Inferior parietal cortex (tissue), 1 donor: ENCODE measurements at regions not wholly inside any gene's neighbourhood (a gene's known extent, or its start where the extent isn't known, plus 50 kb on each side); places are given as distances from the start of the nearest gene placed in this dataset.
A peak's percentile ranks its signal among the peaks of the same experiment; 100 is the strongest.

ENCODE experiments used
- DNase-seq: peaks from one replicate; pipeline ENCODE4 v3.0.0-alpha.2; 2016; ENCODE audit errors: extremely low spot score

DNA sequence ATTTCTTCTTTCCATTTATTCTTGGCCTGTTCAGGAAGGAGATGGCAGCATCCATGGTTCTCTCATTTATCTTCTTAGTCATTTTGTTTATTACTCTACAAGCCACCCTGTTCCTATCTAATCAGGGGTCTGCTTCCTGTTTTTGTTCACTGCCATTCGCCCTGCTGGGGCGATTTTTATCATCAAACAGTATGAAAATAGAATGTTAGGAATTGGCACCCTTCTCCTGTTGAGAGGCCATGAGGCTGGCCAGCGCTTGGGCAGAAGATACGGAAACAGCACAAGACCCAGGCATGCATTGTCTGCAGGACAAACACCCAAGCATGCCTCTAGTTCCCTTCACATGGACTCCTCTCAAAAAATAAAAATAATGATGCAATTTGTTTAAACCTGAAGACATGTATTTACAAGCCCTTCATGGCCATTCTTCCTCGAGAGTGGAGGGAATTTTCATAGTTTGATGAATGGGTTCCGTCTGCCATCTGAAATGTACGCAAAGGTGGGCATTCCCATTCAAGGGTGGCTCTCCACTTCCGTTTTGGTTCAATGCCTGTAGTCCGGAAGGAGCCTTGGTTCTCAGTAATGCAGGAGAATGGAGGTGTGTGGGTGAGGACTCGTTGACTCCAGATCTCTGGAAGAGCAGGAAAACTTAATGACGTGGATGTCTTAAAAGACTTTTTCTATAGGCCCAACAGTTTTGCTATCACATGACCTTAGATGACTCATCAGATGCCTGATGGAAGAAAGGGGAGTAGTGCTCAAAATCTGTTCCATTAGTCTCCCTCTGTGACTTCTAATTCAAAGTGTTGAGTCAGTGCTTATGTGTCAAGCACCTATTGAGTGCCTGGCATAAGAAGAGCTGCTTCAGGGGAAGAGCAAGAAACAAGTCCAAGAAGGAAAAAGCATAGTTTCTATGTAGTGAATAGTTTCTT, 252.4 kb upstream of the TBX3 start:
- no peak for DNase-seq

DNA sequence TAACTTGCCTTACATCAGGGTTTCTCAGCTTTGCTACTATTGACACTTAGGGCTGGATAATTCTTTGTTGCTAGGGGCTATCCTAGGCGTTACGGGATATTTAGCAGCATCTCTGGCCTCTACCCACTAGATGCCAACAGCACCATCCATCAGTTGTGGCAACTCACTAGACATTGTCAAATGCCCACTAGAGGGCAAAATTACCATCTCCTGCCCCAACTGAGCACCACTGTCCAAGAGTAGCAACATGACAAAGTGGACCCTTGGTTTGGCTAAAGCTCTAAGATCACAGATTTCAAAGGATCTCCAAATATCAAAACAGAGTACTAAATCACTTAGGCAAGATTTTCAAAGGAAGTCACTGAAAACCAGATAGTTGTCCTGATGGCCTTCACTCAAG, 251.7 kb upstream of the TBX3 start:
- peak; percentile 9 for DNase-seq

DNA sequence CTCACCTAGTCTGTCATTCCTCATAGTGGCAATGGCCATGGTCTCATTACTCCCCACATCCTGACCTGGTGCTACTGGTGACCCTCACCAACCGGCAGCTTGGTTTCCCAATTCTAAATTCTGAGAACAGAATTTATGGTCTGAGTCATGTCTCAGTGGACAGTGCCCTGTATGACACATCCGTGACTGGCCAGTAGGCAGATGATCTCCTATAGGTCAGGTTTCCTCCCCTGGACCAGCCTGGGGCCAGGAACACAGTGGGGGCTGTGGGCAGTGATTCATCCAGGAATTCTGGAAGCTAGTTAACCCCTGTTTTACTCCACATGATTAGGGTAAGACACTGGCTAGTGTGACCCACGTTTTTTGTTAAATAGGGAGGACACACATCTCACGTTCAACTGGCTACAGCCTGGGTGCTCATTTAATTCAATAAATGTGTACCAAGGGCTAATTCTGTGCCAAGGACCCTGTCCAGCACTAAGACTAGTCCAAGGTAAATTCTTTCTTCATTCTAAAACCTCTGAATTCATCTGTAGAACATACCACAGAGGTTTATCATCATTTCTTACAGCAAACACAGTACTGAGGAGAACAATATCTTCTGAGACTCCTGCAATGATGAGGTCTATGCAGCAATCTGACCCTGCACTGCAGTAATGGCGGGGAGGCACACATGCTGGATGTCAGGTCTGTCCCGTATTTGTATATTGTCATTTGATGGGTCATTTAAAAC, 249.6 kb upstream of the TBX3 start:
- no peak for DNase-seq

DNA sequence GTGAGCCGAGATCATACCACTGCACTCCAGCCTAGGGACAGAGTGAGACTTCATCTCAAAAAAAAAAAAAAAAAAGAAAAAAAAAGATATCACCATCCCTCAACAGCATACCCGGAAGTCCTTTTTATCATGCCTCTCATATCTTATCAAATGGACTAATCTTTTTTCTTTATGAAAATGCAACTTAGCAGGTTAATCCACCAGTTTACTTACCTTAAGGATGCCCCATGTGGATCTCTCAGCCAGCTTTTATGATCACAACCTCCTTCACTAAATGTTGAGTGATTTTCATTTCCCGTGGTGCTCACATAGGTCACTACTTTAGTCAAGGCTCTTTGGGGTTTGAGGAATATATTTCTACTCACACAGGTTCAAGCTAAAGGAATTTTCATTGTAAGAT, 248.8 kb upstream of the TBX3 start:
- DNase-seq: no peak

DNA sequence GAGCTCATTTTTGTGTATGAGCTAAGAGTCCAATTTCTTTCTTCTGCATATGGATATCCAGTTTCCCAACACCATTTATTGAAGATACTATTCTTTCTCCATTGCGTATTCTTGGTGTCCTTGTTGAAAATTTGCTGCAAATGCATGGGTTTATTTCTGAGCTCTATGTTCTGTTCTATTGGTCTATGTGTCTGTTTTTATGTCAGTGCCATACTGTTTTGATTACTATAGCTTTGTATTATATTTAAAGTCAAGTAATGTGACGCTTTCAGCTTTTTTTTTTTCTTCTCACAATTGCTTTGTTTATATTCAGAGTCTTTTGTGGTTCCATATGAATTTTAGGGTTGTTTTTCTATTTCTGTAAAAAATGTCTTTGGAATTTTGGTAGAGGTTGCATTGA, 247.1 kb upstream of the TBX3 start:
- no peak for DNase-seq

DNA sequence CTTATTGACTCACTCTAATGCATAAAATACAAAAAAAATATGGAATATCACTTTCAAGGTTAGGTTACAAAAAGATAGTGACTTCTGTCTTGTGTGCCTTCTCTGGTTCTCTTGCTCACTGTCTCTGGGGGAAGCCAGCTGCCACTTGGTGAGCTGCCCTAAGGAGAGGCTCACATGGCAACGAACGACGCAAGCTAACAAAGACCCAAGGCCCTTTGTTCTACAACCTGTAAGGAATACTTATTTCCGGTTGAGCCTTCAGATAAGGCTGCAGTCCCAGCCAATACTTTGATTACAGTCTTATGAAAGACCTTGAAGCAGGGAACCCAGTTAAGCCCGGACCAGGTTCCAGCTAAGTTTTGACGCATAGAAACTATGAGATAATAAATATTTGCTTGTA, 242.4 kb upstream of the TBX3 start:
- DNase-seq: no peak

DNA sequence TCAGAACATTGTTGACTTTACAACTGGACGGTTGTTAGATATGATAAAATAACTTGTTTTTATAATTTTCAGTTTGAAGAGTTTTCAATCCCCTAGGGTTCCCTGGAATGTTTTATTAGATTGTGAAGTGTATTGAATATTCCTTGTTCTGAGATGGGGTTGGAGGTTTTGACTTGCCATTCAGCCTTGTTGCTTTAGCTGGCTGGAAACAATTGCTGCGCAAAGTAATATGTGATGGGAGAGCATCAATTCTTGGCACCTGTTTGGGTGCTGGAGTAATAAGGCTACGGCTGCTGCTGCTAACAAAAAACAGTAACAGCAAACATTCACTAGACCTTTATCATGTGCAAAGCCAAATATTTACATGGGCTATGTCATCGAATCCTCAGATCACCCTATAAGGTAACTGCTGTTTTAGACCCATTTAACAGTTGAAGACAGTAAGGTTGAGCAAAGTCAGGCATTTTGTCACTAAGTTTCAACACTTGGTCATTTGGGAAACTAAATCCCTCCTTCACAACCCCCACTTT, 241.0 kb upstream of the TBX3 start:
- no peak for DNase-seq

DNA sequence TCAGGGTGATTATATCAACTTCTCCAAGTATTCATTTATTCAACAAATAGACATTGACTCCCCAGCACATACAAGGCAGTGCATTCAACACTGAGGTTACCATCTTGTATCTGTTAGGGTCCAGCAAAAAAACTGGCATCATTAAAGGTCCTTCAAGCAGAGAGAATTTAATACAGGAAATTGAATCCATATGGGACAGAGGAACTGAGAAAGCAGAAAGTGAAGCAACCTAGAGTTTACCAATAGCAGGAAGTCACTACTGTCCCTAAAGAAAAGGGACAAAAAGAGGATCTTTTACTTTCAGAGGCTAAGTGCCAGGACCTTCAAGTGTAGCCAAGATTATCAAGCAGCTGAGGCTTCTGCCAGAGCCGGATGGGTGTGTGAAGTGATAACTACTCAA, 237.8 kb upstream of the TBX3 start:
- no peak for DNase-seq

DNA sequence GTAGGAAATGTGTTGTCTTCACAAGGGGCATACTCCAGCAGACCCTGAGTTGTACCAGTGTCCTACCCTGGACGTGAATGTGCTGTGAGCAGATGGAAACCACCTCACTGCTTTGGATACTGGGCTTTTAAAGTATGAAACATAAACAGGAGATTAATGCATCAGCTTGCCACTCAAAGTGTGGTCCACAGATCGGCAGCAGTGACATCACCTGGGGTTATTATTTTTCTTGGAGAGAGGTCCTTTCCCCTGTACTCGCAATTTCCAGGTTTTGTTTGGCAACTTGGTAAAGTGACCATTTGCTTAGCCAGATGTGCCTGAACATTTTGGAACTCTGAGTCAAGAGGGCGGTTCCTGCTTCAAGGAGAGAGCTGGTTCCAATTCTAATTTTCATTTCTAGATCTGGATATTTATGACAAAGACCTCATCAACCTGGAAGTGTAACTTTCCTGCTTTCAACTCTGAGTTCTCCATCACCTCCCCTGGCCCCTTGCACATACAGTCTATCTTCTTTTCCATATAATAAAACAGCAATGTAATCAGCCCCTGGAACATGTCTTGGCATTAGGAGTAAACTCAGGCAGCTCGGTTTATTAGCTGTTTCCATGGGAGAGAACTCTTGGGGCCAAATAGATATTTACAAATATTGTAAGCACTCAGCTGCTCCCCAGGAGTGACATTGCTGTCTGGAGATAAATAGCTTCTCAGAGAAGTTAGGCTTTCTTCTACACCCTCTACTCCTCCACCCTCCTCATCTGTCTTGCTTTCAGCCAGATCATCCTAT, 237.0 kb upstream of the TBX3 start:
- no peak for DNase-seq

DNA sequence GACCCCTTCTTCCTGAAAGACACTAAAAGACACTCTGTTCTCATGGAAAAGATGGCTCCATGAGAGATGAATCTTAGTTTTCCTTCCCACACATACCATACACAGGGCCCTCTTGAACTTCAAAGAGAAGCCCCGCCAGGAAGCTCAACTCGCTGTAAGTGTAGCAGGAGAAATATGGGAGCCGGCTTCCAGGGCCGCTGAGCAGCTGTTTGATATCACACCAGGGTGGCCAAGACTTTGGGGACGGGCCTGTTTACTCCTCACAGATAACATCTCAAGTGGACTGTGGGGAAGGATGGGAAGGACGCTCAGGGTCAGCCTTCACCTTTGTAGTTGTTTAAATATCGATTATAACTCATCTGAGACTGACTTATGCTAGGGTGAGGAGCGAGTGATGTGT, 235.5 kb upstream of the TBX3 start:
- no peak for DNase-seq

DNA sequence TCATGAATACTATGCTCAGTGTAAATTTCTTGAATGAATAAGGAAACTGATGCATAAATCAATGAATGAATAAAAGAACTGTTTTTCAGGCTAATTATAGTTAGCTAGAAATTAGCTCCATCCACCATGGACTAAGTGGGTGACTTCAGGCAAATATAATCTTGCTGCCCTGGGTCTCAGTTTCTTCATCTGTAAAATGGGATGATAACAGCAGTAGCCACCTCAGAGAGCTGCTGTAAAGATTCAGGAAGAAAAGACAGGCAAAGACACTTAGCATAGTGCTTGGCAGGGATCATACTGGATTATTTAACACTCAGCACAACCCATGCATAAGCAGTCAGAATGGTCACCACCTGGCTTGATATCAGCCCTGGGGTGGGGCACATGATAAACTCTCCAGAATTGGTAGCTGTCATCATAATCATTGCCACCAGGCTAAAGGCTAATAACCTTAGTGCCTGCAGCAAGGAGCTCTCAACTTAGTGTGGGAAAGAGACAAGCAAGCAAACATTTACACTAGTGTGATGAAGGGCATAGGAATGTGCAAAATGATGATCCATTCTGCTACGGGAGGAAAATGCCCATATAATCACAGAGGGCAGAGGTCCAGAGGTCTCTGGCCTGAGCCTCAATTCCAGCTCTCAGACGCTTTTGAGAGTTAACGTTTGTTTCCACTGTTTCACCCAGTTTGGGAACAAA, 234.7 kb upstream of the TBX3 start:
- no peak for DNase-seq

DNA sequence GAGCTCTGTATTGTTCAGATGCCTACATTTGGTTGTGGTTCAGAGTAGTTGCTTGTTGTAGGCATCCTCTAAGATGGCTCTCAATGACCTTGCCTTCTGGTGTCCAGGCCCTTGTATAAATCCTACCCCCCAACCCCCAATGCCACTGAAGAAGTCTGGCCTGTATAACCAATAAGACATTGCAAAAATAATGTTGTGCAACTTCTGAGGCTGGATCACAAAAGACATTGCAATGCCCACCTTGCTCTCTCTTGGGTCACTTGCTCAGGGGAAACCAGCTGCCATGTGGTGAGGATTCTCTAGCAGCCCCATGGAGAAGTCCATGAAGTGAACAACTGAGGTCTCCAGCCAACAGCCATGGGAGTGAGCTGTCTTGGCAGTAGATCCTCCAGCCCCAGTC, 234.0 kb upstream of the TBX3 start:
- DNase-seq: no peak

DNA sequence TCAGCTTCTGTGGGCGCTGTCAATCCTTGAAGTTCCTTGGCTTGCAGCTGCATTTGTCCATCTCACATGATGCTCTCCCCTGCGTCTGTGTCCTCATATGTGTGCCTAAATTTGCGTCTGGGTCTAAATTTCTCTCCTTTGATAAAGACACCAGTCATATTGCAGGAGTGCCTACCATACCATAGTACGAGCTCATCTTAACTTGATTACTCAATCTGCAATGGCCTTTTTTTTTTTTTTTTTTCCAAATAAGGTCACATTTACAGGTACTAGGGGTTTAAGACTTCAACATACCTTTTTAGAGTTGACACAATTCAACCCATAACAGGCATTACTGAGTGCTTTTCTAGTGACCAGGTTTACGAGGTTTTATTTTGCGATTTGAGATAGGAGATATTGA, 233.3 kb upstream of the TBX3 start:
- no peak for DNase-seq

DNA sequence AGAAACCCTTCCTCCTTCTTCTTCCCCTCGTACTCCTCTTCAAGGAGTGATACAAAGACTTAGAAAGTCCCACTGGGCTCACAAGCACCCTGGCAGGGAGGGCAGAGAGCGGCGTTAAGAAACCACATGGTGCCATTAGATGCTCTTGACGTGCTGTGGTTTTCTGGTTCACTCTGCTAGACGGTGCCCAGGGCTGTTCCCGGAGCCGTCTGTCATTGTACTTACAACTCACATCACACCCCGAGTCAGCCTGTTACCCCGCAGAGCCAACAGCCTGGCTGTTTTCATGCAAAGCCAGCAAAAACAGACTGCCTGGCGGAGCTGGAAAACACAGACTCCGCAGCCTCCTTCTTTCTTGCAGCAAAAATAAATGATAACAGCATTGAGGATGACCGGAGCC, 232.6 kb upstream of the TBX3 start:
- DNase-seq: no peak

DNA sequence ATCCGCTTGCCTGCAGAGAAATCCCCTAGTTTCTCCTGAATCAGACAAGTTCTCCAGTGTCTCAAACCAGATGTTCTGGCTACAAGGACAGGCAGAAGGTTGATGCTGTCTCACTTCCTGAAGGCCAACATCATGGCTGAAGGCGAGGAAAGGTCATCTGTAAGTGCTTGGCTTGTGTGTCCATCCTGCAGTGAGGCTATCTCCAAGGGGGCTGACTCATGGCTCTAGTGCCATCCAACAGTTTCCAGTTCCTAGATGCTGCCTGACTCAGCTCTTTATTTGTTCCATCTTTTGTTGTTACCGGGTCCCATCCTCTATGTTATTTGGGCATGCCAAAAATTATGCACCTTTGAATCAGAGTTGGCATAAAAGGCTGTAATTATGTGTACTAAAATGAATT, 232.1 kb upstream of the TBX3 start:
- DNase-seq: no peak

DNA sequence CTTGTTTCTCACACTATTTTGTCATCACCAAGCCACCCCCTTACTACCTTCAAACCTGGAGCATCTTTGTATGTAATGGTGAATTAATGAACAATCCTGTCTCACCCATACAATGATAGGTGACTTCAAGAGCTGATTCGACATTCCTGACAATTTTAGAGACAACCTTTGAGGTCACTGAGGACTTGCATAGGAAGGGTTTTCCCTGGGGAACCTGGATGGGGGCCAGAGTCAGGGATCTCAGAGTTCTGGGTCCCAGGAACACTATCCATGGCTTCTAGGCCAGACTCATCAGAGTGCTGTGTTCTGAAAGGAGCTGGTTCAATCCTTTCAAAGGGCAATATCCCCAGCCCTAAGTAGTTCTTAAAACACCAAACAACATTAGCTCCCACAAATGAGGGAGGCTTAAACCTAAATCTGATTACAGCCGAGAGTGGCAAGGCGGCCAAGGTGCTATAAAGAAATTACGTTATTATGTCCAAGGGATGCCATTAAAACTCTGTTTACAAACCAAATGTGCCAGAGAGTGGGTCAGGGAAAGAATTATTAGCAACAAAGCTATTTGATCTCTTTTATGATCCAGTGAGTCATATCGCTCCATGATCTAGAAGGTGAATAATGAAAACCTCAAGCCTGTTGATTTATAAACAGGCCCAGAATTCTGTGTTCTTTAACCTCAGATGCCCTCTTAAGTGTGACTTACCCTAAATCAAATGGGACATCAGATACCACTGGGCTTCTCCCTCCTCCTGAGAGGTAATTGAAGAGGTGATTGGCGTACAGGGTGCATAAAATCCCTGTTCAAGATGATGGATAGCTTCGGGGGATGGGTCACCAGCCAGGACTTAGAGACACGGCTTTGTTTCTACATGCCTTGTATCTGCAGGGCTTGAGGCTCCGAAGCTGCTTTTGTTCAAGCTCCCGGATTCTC, 230.2 kb upstream of the TBX3 start:
- DNase-seq: no peak

DNA sequence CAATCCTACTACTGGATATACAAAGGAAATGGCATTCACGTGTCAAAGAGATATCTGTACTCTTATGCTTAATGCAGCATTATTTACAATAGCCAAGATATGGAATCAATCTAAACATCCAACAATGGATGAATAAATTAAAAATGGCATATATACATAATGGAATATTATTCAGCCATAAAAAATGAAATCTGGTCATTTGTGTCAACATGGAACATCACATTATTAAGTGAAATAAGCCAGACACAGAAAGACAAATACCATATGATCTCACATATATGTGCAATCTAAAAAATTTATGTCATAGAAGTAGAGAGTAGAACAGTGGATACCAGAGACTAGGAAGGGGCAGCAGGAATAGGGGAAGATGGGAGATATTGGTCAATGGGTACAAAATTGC, 228.8 kb upstream of the TBX3 start:
- no peak for DNase-seq

DNA sequence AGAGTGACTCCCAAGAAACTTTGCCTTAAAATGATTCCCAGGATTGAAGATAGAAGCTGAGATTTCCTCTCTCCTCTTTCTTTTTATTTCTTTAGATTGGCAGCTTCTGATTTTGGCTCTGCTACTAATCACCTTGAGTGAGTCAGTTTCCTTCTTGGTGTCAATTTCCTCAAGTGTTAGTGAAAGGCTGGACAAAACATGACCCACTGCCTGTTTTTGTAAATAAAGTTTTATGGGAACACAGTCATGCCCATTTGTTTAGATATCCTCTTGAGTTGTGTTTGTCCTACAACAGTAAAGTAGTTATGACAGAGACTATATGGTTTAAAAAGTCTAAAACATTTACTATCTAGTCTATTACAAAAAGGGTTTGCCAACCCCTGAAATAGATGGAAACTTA, 227.2 kb upstream of the TBX3 start:
- DNase-seq: no peak

DNA sequence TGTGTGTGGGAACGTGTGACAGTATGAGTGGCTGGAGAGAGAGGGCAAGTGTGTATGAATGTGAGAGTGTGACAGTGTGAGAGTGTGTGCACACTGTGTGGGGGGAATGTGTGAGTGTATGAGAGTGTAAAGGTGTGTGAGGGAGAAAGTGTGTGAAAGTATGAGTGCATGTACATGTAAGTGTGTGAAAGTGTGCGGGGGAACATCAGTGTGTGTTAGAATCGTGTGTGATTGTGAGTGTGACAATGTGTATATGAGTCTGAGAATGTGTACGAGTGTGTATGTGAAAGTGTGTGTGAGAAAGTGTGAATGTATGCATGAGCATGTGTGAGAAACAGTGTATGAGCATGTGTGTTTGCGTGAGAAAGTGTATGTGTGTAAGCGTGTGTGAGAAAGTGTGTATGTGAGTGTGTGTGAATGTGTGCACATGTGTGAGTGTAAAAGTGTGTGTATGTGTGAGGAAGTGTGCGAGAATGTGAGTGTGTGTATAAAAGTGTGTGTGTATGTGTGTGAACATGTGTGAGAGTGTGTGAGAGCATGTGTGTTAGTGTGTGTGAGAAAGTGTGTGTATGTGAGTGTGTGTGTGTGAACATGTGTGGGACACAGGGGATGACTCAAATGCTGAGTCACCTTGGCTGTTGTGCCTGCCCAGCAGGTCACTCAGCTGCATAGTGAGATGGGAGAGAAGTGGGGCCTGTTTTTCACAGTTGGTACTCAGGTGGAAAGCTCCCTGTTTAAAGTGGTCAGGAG, 220.5 kb upstream of the TBX3 start:
- no peak for DNase-seq
